A549 (cell line): ENCODE measurements at regions not wholly inside any gene's neighbourhood (a gene's known extent, or its start where the extent isn't known, plus 50 kb on each side); places are given as distances from the start of the nearest gene placed in this dataset.

Experiments used
- ATAC-seq, 2 experiments: fragments of 200-7000 bp in 1 of 2; fragments of >200 bp in 1 of 2; cut with Nextera tagmentation in 1 of 2; cut with Tn5 transposase in 1 of 2; 3 replicates each; pipeline versions ENCODE4 v1.8.0 to v1.9.1; 2018 to 2020; ENCODE audit warnings: mild to moderate bottlenecking in 1 of 2, moderate library complexity in 1 of 2
- CTCF ChIA-PET: fragments of 300-600 bp; sonication (Branson Sonifier 250); formaldehyde crosslinking; extraction: SDS; loops from one replicate; lab custom pipeline; 2021; ENCODE audit warnings: antibody characterized with exemption, inconsistent platforms; lab: Yijun Ruan, JAX
- POLR2A ChIA-PET: fragments of 350-600 bp; formaldehyde crosslinking; extraction: SDS; loops from one replicate; lab custom pipeline; 2021; ENCODE audit warnings: antibody characterized with exemption, inconsistent platforms; lab: Yijun Ruan, JAX
- DNase-seq, 2 experiments: peaks; one replicate each; pipeline versions ENCODE4 v3.0.0 to v3.0.0-alpha.2; 2011 to 2016; ENCODE audit warnings: low read depth in 1 of 2, low spot score in 1 of 2
- FAIRE-seq: peaks from 2 replicates; lab custom pipeline; 2011; peaks lifted over from hg19 to GRCh38; lab: Jason Lieb, UNC
- H3K27ac ChIP-seq, 2 experiments: fragments of >200 bp; sonication (Bioruptor Twin); formaldehyde crosslinking; 3 replicates each; pipeline ENCODE4 v1.5.1; 2016 to 2017
- H3K4me1 ChIP-seq: fragments of >200 bp; sonication (Bioruptor Twin); formaldehyde crosslinking; 3 replicates; pipeline ENCODE4 v1.6.1; 2016
- H3K4me2 ChIP-seq: fragments of >200 bp; sonication (Bioruptor Twin); formaldehyde crosslinking; 3 replicates; pipeline ENCODE4 v1.6.1; 2016
- H3K4me3 ChIP-seq: fragments of >200 bp; sonication (Bioruptor Twin); formaldehyde crosslinking; 3 replicates; pipeline ENCODE4 v1.5.1; 2016
- H3K9me3 ChIP-seq: fragments of >200 bp; sonication (Bioruptor Twin); formaldehyde crosslinking; 3 replicates; pipeline ENCODE4 v1.6.1; 2016
- CBX2 ChIP-seq: fragments of 200-600 bp; sonication (generic); IDR thresholded peaks from 2 replicates; pipeline ENCODE4 v1.6.1; 2016; ENCODE audit warnings: low read depth, mild to moderate bottlenecking, borderline replicate concordance
- E2F6 ChIP-seq: IDR thresholded peaks from 2 replicates; pipeline ENCODE4 v1.6.1; 2012; ENCODE audit warnings: low read depth, borderline replicate concordance
- EHMT2 ChIP-seq: fragments of 200-600 bp; sonication (generic); IDR thresholded peaks from 2 replicates; pipeline ENCODE4 v1.6.1; 2016; ENCODE audit warnings: antibody characterized with exemption, low read depth, mild to moderate bottlenecking, moderate library complexity
- EP300 ChIP-seq, 2 experiments: fragments of >200 bp; sonication (Bioruptor Twin); formaldehyde crosslinking; IDR thresholded peaks; 2 replicates in 1 of 2; 3 replicates in 1 of 2; pipeline ENCODE4 v1.6.1; 2016 to 2017
- HOXA7 ChIP-seq: fragments of 250-450 bp; sonication (Bioruptor Pico); IDR thresholded peaks from 2 replicates; pipeline ENCODE4 v1.5.0; 2020; ENCODE audit warnings: mild to moderate bottlenecking, moderate library complexity
- JUN ChIP-seq, 2 experiments: fragments of >200 bp; sonication (Bioruptor Twin); formaldehyde crosslinking; IDR thresholded peaks; 2 replicates in 1 of 2; 3 replicates in 1 of 2; pipeline ENCODE4 v1.6.1; 2016 to 2017
- MAFK ChIP-seq: fragments of 450-650 bp; IDR thresholded peaks from 2 replicates; pipeline ENCODE4 v1.6.1; 2014; ENCODE audit not compliant: partially characterized antibody
- PHF8 ChIP-seq: fragments of 200-600 bp; sonication (generic); IDR thresholded peaks from 2 replicates; pipeline ENCODE4 v1.6.1; 2016; ENCODE audit warnings: low read depth, mild to moderate bottlenecking, antibody characterized with exemption, moderate library complexity, borderline replicate concordance
- POLR2AphosphoS2 ChIP-seq: conservative IDR thresholded peaks from 2 replicates; pipeline ENCODE4 v1.6.1; 2012; ENCODE audit warnings: low read length, improper control_type of control experiment, inconsistent platforms
- SREBF2 ChIP-seq: fragments of 450-650 bp; IDR thresholded peaks from 2 replicates; pipeline ENCODE4 v1.6.1; 2014; ENCODE audit warnings: mild to moderate bottlenecking, moderate library complexity
- TP53 ChIP-seq: fragments of 250-450 bp; sonication (Bioruptor Pico); IDR thresholded peaks from 2 replicates; pipeline ENCODE4 v1.5.0; 2021; ENCODE audit warnings: mild to moderate bottlenecking, moderate library complexity
- USF2 ChIP-seq: fragments of 450-650 bp; IDR thresholded peaks from 2 replicates; pipeline ENCODE4 v1.6.1; 2014; ENCODE audit warnings: antibody characterized with exemption
- ZNF302 ChIP-seq: fragments of 250-450 bp; sonication (Bioruptor Pico); IDR thresholded peaks from 2 replicates; pipeline ENCODE4 v1.9.0; 2021; ENCODE audit warnings: inconsistent platforms, mild to moderate bottlenecking, moderate library complexity
- WGBS: methylation state at CpG from one replicate; pipeline ENCODE4 v1.1.6; 2017; ENCODE audit errors: missing lambda C conversion rate; 5-methylcytosine and 5-hydroxymethylcytosine counted together
- TF ChIP-seq, protein P1 (sequence below): fragments of 200-600 bp; sonication (generic); IDR thresholded peaks from 2 replicates; pipeline ENCODE4 v1.6.1; 2016; ENCODE audit warnings: antibody characterized with exemption, mild to moderate bottlenecking, moderate library complexity
- TF ChIP-seq, protein P2 (sequence below): fragments of >200 bp; sonication (Bioruptor Twin); formaldehyde crosslinking; IDR thresholded peaks from 3 replicates; pipeline ENCODE4 v1.5.1; 2016
- TF ChIP-seq, protein P3 (sequence below): fragments of >200 bp; sonication (Bioruptor Twin); formaldehyde crosslinking; IDR thresholded peaks from 2 replicates; pipeline ENCODE4 v1.6.1; 2016
- TF ChIP-seq, protein P4 (sequence below): fragments of 250-450 bp; sonication (Bioruptor Pico); IDR thresholded peaks from 2 replicates; pipeline ENCODE4 v1.5.0; 2021; ENCODE audit warnings: mild to moderate bottlenecking, moderate library complexity, borderline replicate concordance

- TF ChIP-seq, protein P1, sequence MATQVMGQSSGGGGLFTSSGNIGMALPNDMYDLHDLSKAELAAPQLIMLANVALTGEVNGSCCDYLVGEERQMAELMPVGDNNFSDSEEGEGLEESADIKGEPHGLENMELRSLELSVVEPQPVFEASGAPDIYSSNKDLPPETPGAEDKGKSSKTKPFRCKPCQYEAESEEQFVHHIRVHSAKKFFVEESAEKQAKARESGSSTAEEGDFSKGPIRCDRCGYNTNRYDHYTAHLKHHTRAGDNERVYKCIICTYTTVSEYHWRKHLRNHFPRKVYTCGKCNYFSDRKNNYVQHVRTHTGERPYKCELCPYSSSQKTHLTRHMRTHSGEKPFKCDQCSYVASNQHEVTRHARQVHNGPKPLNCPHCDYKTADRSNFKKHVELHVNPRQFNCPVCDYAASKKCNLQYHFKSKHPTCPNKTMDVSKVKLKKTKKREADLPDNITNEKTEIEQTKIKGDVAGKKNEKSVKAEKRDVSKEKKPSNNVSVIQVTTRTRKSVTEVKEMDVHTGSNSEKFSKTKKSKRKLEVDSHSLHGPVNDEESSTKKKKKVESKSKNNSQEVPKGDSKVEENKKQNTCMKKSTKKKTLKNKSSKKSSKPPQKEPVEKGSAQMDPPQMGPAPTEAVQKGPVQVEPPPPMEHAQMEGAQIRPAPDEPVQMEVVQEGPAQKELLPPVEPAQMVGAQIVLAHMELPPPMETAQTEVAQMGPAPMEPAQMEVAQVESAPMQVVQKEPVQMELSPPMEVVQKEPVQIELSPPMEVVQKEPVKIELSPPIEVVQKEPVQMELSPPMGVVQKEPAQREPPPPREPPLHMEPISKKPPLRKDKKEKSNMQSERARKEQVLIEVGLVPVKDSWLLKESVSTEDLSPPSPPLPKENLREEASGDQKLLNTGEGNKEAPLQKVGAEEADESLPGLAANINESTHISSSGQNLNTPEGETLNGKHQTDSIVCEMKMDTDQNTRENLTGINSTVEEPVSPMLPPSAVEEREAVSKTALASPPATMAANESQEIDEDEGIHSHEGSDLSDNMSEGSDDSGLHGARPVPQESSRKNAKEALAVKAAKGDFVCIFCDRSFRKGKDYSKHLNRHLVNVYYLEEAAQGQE, result no peak
- TF ChIP-seq E2F6 (no peak), POLR2AphosphoS2 (no peak), HOXA7 (CRISPR knock-in tag) (no peak)
Observed at GRCh38 chr3:135622656-135623055, 342.9 kb upstream of the PPP2R3A start (continued).

DNA sequence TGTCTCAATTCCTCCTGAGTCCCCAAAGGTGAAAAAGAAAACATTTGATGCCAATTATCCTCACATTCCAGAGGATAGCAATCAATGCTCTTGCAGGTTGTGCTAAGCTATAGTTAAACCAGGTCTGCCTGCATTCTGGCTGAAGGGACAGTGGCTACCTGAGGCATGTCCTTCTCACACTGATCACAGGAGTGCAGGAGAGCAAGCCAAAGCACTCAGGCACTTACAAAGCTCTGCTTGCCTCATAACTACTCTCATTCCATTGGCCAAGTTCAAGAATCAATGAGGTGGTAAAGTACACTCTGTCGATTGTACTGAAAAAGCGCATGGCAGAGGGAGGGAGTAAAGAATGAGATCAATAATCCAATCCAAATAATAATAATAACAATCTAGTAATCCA is 342.0 kb upstream of the PPP2R3A start:
- no peak for ATAC-seq
- Histone ChIP-seq H3K4me1 (no peaks in the 10 kb centered on the region), H3K4me2 (no peak overlapping the region), H3K9me3 (no peaks in the 10 kb centered on the region), H3K4me3 (no peak overlapping the region), H3K27ac (no peak overlapping the region)
- CTCF ChIA-PET, result no interaction called here
- 73% methylated on average over 2 of the region's 2 CpGs for WGBS
- no peak for DNase-seq
- POLR2A ChIA-PET, result no interaction called here
- FAIRE-seq, result no peak
- no peak for TF ChIP-seq TP53 (CRISPR knock-in tag)
- TF ChIP-seq, protein P2, sequence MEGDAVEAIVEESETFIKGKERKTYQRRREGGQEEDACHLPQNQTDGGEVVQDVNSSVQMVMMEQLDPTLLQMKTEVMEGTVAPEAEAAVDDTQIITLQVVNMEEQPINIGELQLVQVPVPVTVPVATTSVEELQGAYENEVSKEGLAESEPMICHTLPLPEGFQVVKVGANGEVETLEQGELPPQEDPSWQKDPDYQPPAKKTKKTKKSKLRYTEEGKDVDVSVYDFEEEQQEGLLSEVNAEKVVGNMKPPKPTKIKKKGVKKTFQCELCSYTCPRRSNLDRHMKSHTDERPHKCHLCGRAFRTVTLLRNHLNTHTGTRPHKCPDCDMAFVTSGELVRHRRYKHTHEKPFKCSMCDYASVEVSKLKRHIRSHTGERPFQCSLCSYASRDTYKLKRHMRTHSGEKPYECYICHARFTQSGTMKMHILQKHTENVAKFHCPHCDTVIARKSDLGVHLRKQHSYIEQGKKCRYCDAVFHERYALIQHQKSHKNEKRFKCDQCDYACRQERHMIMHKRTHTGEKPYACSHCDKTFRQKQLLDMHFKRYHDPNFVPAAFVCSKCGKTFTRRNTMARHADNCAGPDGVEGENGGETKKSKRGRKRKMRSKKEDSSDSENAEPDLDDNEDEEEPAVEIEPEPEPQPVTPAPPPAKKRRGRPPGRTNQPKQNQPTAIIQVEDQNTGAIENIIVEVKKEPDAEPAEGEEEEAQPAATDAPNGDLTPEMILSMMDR, result no peak
- TF ChIP-seq EP300 (IDR thresholded peaks at IDR 0.05), result no peak
- TF ChIP-seq EHMT2, result no peak
- TF ChIP-seq JUN (IDR thresholded peaks at IDR 0.05), result no peak
- TF ChIP-seq, protein P3, sequence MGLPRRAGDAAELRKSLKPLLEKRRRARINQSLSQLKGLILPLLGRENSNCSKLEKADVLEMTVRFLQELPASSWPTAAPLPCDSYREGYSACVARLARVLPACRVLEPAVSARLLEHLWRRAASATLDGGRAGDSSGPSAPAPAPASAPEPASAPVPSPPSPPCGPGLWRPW, result no peak
- no peak for TF ChIP-seq MAFK
- TF ChIP-seq USF2, result no peak
- TF ChIP-seq PHF8, result no peak
- TF ChIP-seq, protein P4, sequence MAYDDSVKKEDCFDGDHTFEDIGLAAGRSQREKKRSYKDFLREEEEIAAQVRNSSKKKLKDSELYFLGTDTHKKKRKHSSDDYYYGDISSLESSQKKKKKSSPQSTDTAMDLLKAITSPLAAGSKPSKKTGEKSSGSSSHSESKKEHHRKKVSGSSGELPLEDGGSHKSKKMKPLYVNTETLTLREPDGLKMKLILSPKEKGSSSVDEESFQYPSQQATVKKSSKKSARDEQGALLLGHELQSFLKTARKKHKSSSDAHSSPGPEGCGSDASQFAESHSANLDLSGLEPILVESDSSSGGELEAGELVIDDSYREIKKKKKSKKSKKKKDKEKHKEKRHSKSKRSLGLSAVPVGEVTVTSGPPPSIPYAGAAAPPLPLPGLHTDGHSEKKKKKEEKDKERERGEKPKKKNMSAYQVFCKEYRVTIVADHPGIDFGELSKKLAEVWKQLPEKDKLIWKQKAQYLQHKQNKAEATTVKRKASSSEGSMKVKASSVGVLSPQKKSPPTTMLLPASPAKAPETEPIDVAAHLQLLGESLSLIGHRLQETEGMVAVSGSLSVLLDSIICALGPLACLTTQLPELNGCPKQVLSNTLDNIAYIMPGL, result no peak
- TF ChIP-seq ZNF302, result no peak
- TF ChIP-seq HOXA7 (CRISPR knock-in tag), result no peak
- no peak for TF ChIP-seq SREBF2
- TF ChIP-seq CBX2, result no peak
- TF ChIP-seq E2F6, result no peak
